AML-193 (cell line): ENCODE measurements at regions not wholly inside any gene's neighbourhood (a gene's known extent, or its start where the extent isn't known, plus 50 kb on each side); places are given as distances from the start of the nearest gene placed in this dataset.
A peak's percentile ranks its signal among the peaks of the same experiment; 100 is the strongest.

Experiments used
- DNase-seq, 2 experiments: peaks; one replicate each; lab custom pipeline; 2025; lab: John Stamatoyannopoulos, UW

- no peak for DNase-seq
Measured at GRCh38 chr11:113553915-113554314, 78.7 kb upstream of the DRD2 start.

GRCh38 chr11:113553235-113553634 lies 78.0 kb upstream of the DRD2 start:
- DNase-seq = no peak

GRCh38 chr11:113552271-113552670 lies 77.1 kb upstream of the DRD2 start:
- DNase-seq = no peak

GRCh38 chr11:113551645-113552044 lies 76.4 kb upstream of the DRD2 start:
- no peak for DNase-seq

- DNase-seq = no peak
Measured at GRCh38 chr11:113549611-113550578, 74.7 kb upstream of the DRD2 start.

GRCh38 chr11:113549061-113549460 lies 73.9 kb upstream of the DRD2 start:
- no peak for DNase-seq

- DNase-seq = no peak
Measured at GRCh38 chr11:113547739-113548138, 72.5 kb upstream of the DRD2 start.

- no peak for DNase-seq
Measured at GRCh38 chr11:113546757-113547507, 71.7 kb upstream of the DRD2 start.

- no peak for DNase-seq
Measured at GRCh38 chr11:113542420-113542819, 67.2 kb upstream of the DRD2 start.

GRCh38 chr11:113540416-113541330 lies 65.5 kb upstream of the DRD2 start:
- no peak for DNase-seq

GRCh38 chr11:113538451-113539412 lies 63.5 kb upstream of the DRD2 start:
- DNase-seq = no peak

GRCh38 chr11:113534625-113535024 lies 59.4 kb upstream of the DRD2 start:
- DNase-seq = no peak

GRCh38 chr11:113533425-113533698 lies 58.2 kb upstream of the DRD2 start:
- DNase-seq = no peak

- DNase-seq = peak; percentile 24 to 33
Measured at GRCh38 chr11:113532697-113533424, 57.7 kb upstream of the DRD2 start.

GRCh38 chr11:113531575-113532451 lies 56.6 kb upstream of the DRD2 start:
- no peak for DNase-seq

GRCh38 chr11:113531083-113531482 lies 55.9 kb upstream of the DRD2 start:
- DNase-seq = no peak

GRCh38 chr11:113529606-113530005 lies 54.4 kb upstream of the DRD2 start:
- no peak for DNase-seq

GRCh38 chr11:113528982-113529381 lies 53.8 kb upstream of the DRD2 start:
- DNase-seq = no peak

GRCh38 chr11:113526521-113526920 lies 51.3 kb upstream of the DRD2 start:
- DNase-seq = no peak
